DND-41 (cell line): ENCODE measurements at regions not wholly inside any gene's neighbourhood (a gene's known extent, or its start where the extent isn't known, plus 50 kb on each side); places are given as distances from the start of the nearest gene placed in this dataset.

ENCODE experiments used
- CTCF ChIP-seq: IDR thresholded peaks from 2 replicates; pipeline ENCODE4 v1.5.1; 2012; ENCODE audit warnings: borderline replicate concordance, low read length, moderate library complexity, mild to moderate bottlenecking; ENCODE audit not compliant: poor library complexity, severe bottlenecking; ENCODE audit errors: extremely low read depth
- EZH2 ChIP-seq: IDR thresholded peaks from 3 replicates; pipeline ENCODE4 v1.6.1; 2012; ENCODE audit warnings: borderline replicate concordance, low read depth, mild to moderate bottlenecking, moderate library complexity, low read length, inconsistent platforms; ENCODE audit not compliant: severe bottlenecking

- no peak for TF ChIP-seq CTCF
- TF ChIP-seq EZH2: no peak
These were observed 272.2 kb upstream of the MAP3K7 start for GRCh38 chr6:90859056-90859455.
